Stomach (tissue), 4 donors: ENCODE measurements at regions not wholly inside any gene's neighbourhood (a gene's known extent, or its start where the extent isn't known, plus 50 kb on each side); places are given as distances from the start of the nearest gene placed in this dataset.

Experiments
- EP300 ChIP-seq: sonication (generic); formaldehyde crosslinking; IDR thresholded peaks from one replicate; pipeline ENCODE4 v1.6.1; 2017; ENCODE audit warnings: antibody characterized with exemption
- POLR2A ChIP-seq, 4 donors: fragments of 450-650 bp; IDR thresholded peaks; one replicate each; pipeline ENCODE4 v1.6.1; 2016; ENCODE audit warnings: antibody characterized with exemption in 4 of 4, control low read depth in 2 of 4, mild to moderate bottlenecking in 1 of 4, moderate library complexity in 1 of 4
- POLR2AphosphoS5 ChIP-seq, 3 donors: sonication (generic); formaldehyde crosslinking; IDR thresholded peaks; one replicate each; pipeline ENCODE4 v1.6.1; 2016; ENCODE audit warnings: antibody characterized with exemption in 3 of 3
- TF ChIP-seq, protein P1 (sequence below), 7 experiments: fragments of 450-650 bp in 4 of 7; fragments of 200-600 bp in 3 of 7; sonication (generic) in 3 of 7; IDR thresholded peaks; one replicate each; pipeline ENCODE4 v1.5.1; 2016 to 2019; ENCODE audit warnings: antibody characterized with exemption in 7 of 7, control low read depth in 2 of 7, mild to moderate bottlenecking in 1 of 7

DNA sequence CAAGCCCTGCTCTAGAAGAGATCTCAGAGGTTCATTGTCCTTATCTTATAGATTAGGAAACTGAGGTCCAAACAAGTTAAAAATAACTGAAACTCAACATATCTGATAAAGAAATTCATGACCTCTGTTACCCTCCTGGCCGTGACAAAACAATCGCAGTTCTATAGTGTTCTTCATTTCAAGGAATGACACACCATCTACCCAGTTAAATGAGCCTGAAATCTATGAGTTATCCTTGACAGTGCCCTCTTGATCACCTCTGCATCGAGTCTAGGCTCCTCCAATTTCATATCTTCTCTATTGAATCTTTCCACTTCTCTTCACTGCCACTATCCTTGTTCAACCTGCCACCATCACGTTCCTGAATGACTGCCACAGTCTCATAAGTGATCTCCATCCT lies 325.3 kb upstream of the TEX13C start:
- TF ChIP-seq, protein P1, sequence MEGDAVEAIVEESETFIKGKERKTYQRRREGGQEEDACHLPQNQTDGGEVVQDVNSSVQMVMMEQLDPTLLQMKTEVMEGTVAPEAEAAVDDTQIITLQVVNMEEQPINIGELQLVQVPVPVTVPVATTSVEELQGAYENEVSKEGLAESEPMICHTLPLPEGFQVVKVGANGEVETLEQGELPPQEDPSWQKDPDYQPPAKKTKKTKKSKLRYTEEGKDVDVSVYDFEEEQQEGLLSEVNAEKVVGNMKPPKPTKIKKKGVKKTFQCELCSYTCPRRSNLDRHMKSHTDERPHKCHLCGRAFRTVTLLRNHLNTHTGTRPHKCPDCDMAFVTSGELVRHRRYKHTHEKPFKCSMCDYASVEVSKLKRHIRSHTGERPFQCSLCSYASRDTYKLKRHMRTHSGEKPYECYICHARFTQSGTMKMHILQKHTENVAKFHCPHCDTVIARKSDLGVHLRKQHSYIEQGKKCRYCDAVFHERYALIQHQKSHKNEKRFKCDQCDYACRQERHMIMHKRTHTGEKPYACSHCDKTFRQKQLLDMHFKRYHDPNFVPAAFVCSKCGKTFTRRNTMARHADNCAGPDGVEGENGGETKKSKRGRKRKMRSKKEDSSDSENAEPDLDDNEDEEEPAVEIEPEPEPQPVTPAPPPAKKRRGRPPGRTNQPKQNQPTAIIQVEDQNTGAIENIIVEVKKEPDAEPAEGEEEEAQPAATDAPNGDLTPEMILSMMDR (IDR thresholded peaks at IDR 0.05) = no peak
- TF ChIP-seq POLR2A (IDR thresholded peaks at IDR 0.05) (no peak), EP300 (no peak), POLR2AphosphoS5 (IDR thresholded peaks at IDR 0.05) (no peak)
